HL-60 (cell line): ENCODE measurements at regions not wholly inside any gene's neighbourhood (a gene's known extent, or its start where the extent isn't known, plus 50 kb on each side); places are given as distances from the start of the nearest gene placed in this dataset.

Experiments used
- POLR2AphosphoS5 ChIP-seq: IDR thresholded peaks from 2 replicates; pipeline ENCODE4 v1.6.1; 2012; ENCODE audit warnings: low read depth
- TF ChIP-seq, protein P1 (sequence below): IDR thresholded peaks from one replicate; pipeline ENCODE4 v1.5.1; 2011; ENCODE audit warnings: low read length, control low read depth, inconsistent platforms; ENCODE audit not compliant: insufficient read depth

GRCh38 chr4:177107288-177107921, 202.3 kb upstream of the NEIL3 start:
- TF ChIP-seq, protein P1, sequence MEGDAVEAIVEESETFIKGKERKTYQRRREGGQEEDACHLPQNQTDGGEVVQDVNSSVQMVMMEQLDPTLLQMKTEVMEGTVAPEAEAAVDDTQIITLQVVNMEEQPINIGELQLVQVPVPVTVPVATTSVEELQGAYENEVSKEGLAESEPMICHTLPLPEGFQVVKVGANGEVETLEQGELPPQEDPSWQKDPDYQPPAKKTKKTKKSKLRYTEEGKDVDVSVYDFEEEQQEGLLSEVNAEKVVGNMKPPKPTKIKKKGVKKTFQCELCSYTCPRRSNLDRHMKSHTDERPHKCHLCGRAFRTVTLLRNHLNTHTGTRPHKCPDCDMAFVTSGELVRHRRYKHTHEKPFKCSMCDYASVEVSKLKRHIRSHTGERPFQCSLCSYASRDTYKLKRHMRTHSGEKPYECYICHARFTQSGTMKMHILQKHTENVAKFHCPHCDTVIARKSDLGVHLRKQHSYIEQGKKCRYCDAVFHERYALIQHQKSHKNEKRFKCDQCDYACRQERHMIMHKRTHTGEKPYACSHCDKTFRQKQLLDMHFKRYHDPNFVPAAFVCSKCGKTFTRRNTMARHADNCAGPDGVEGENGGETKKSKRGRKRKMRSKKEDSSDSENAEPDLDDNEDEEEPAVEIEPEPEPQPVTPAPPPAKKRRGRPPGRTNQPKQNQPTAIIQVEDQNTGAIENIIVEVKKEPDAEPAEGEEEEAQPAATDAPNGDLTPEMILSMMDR: no peak
- TF ChIP-seq POLR2AphosphoS5: no peak
